Fibroblast of lung (primary cell): ENCODE measurements at regions not wholly inside any gene's neighbourhood (a gene's known extent, or its start where the extent isn't known, plus 50 kb on each side); places are given as distances from the start of the nearest gene placed in this dataset.

Source experiments
- DNase-seq, 2 donors: peaks; one replicate each; pipeline versions ENCODE4 v3.0.0 to v3.0.0-alpha.2; 2010; ENCODE audit warnings: low read depth in 2 of 2
- H2AFZ ChIP-seq: 2 replicates; pipeline ENCODE4 v1.5.1; 2012; ENCODE audit warnings: low read length, control low read depth, inconsistent platforms
- H3K27ac ChIP-seq: 2 replicates; pipeline ENCODE4 v1.5.1; 2011; ENCODE audit warnings: low read length, control low read depth; ENCODE audit not compliant: insufficient read depth
- H3K27me3 ChIP-seq: 2 replicates; pipeline ENCODE4 v1.5.1; 2011; ENCODE audit warnings: mild to moderate bottlenecking, low read length; ENCODE audit not compliant: control insufficient read depth, insufficient read depth
- H3K36me3 ChIP-seq: 2 replicates; pipeline ENCODE4 v1.5.1; 2011; ENCODE audit warnings: low read length; ENCODE audit not compliant: control insufficient read depth, insufficient read depth
- H3K4me1 ChIP-seq: 2 replicates; pipeline ENCODE4 v1.5.1; 2011; ENCODE audit warnings: low read length; ENCODE audit not compliant: control insufficient read depth, insufficient read depth; ENCODE audit errors: extremely low read depth
- H3K4me2 ChIP-seq: 2 replicates; pipeline ENCODE4 v1.5.1; 2011; ENCODE audit warnings: low read length, control low read depth; ENCODE audit not compliant: insufficient read depth; ENCODE audit errors: extremely low read depth
- H3K4me3 ChIP-seq, 4 experiments: fragments of 200-600 bp in 1 of 4; sonication (generic) in 1 of 4; replicated peaks in 1 of 4; 2 replicates each; pipeline ENCODE4 v1.5.1; 2011 to 2016; ENCODE audit warnings: low read length in 4 of 4, low read depth in 3 of 4, mild to moderate bottlenecking in 3 of 4, control low read depth in 2 of 4, inconsistent platforms in 1 of 4, mixed read lengths in 1 of 4; ENCODE audit not compliant: insufficient read depth in 1 of 4; ENCODE audit errors: control extremely low read depth in 1 of 4
- H3K79me2 ChIP-seq: 2 replicates; pipeline ENCODE4 v1.5.1; 2012; ENCODE audit warnings: mild to moderate bottlenecking, low read length, inconsistent platforms; ENCODE audit not compliant: control insufficient read depth, insufficient read depth
- H3K9ac ChIP-seq: 2 replicates; pipeline ENCODE4 v1.5.1; 2011; ENCODE audit warnings: mild to moderate bottlenecking, low read length, control low read depth; ENCODE audit not compliant: insufficient read depth
- H3K9me3 ChIP-seq: 2 replicates; pipeline ENCODE4 v1.5.1; 2012; ENCODE audit warnings: low read depth, low read length; ENCODE audit not compliant: control insufficient read depth, insufficient read depth
- H4K20me1 ChIP-seq: 2 replicates; pipeline ENCODE4 v1.5.1; 2011; ENCODE audit warnings: low read length; ENCODE audit not compliant: control insufficient read depth, insufficient read depth; ENCODE audit errors: extremely low read depth
- EZH2 ChIP-seq: IDR thresholded peaks from 2 replicates; pipeline ENCODE4 v1.5.1; 2012; ENCODE audit warnings: low read length, control low read depth, mild to moderate bottlenecking; ENCODE audit errors: missing control alignments
- TF ChIP-seq, protein P1 (sequence below), 2 donors: IDR thresholded peaks in 1 of 2; conservative IDR thresholded peaks in 1 of 2; 1 replicate in 1 of 2; 2 replicates in 1 of 2; pipeline ENCODE4 v1.5.1; 2011 to 2012; ENCODE audit warnings: low read length in 2 of 2, control low read depth in 1 of 2, inconsistent platforms in 1 of 2, low read depth in 1 of 2, mild to moderate bottlenecking in 1 of 2

DNA sequence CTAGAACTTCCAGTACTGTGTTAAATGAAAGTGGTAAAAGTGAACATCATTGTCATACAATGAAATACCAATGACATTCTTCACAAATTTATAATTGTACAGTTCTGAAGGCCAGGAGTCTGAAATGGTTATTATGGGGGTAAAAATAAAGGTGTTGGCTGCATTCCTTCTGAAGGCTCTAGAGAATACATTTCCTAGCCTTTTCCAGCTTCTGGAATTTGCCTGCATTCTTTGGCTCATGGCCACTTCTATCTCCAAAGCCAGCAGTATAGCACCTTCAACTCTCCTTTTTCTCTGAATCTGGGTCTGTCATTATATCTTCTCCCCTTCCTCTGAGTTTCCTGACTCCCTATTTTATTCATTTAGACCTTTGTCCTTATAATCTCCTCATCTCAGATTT, 1232.7 kb upstream of the TENM4 start:
- no peaks in the 10 kb centered on the region for H3K4me1 ChIP-seq
- H3K27ac ChIP-seq = no peak overlapping the region
- H3K36me3 ChIP-seq = no peaks in the 10 kb centered on the region
- no peak overlapping the region for H2AFZ ChIP-seq
- no peak overlapping the region for H3K4me3 ChIP-seq
- H4K20me1 ChIP-seq = no peaks in the 10 kb centered on the region
- H3K9ac ChIP-seq = no peak overlapping the region
- no peaks in the 10 kb centered on the region for H3K79me2 ChIP-seq
- H3K27me3 ChIP-seq = no peaks in the 10 kb centered on the region
- H3K9me3 ChIP-seq = no peaks in the 10 kb centered on the region
- no peak overlapping the region for H3K4me2 ChIP-seq
- no peak for DNase-seq
- TF ChIP-seq, protein P1, sequence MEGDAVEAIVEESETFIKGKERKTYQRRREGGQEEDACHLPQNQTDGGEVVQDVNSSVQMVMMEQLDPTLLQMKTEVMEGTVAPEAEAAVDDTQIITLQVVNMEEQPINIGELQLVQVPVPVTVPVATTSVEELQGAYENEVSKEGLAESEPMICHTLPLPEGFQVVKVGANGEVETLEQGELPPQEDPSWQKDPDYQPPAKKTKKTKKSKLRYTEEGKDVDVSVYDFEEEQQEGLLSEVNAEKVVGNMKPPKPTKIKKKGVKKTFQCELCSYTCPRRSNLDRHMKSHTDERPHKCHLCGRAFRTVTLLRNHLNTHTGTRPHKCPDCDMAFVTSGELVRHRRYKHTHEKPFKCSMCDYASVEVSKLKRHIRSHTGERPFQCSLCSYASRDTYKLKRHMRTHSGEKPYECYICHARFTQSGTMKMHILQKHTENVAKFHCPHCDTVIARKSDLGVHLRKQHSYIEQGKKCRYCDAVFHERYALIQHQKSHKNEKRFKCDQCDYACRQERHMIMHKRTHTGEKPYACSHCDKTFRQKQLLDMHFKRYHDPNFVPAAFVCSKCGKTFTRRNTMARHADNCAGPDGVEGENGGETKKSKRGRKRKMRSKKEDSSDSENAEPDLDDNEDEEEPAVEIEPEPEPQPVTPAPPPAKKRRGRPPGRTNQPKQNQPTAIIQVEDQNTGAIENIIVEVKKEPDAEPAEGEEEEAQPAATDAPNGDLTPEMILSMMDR (conservative IDR thresholded peaks at IDR 0.05 in 1 of 2, IDR thresholded peaks at IDR 0.05 in 1 of 2; ENCODE audit: low read depth in 1 of 2, low read length in 2 of 2) = no peak
- TF ChIP-seq EZH2 = no peak

DNA sequence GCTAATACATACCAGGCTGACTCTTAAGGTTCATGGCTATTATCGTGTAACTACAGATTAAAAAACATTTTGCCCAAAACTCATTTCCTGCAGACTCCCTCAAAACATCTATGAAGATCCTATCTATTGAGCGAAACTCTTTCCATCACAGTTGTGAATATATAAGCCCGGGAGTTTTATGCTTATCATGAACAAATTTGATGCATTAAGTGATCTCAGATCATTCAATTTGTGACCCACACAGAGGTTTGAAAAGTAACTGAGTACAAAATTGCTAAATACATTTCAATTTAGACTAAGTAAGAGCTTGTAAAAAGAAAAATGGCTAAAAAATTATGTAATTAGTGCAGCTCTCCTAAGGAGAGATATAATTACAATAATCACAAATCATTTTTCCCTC, 1228.8 kb upstream of the TENM4 start:
- no peak overlapping the region for H3K9ac ChIP-seq
- H2AFZ ChIP-seq = no peak overlapping the region
- H3K4me3 ChIP-seq = no peak overlapping the region
- H3K9me3 ChIP-seq = no peaks in the 10 kb centered on the region
- no peaks in the 10 kb centered on the region for H3K27me3 ChIP-seq
- no peak for DNase-seq
- H4K20me1 ChIP-seq = no peaks in the 10 kb centered on the region
- no peak overlapping the region for H3K4me2 ChIP-seq
- no peaks in the 10 kb centered on the region for H3K79me2 ChIP-seq
- TF ChIP-seq, protein P1 (conservative IDR thresholded peaks at IDR 0.05 in 1 of 2, IDR thresholded peaks at IDR 0.05 in 1 of 2; ENCODE audit: low read depth in 1 of 2, low read length in 2 of 2) = no peak
- no peak for TF ChIP-seq EZH2
- no peaks in the 10 kb centered on the region for H3K36me3 ChIP-seq
- no peaks in the 10 kb centered on the region for H3K4me1 ChIP-seq
- H3K27ac ChIP-seq = no peak overlapping the region

DNA sequence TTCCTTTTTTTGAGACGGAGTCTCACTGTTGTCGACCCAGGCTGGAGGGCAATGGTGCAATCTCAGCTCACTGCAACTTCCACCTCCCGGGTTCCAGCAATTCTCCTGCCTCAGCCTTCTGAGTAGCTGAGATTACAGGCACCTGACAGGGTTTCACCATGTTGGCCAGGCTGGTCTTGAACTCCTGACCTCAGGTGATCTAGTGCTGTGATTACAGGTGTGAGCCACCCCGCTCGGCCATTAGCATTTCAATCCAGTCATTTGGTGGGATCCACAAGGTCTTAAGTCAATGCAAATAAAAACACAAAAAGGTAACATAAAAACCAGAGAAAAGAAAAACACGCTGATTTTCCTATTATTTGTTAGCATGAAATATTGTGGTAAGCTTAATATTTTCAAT, 1227.2 kb upstream of the TENM4 start:
- Histone ChIP-seq H3K4me2 (no peak overlapping the region), H3K9ac (no peak overlapping the region), H3K27me3 (no peaks in the 10 kb centered on the region), H3K4me1 (no peaks in the 10 kb centered on the region), H4K20me1 (no peaks in the 10 kb centered on the region), H3K79me2 (no peaks in the 10 kb centered on the region), H3K9me3 (no peaks in the 10 kb centered on the region), H3K4me3 (no peak overlapping the region), H3K36me3 (no peaks in the 10 kb centered on the region), H3K27ac (no peak overlapping the region), H2AFZ (no peak overlapping the region)
- TF ChIP-seq, protein P1 (conservative IDR thresholded peaks at IDR 0.05 in 1 of 2, IDR thresholded peaks at IDR 0.05 in 1 of 2; ENCODE audit: low read depth in 1 of 2, low read length in 2 of 2) = no peak
- no peak for TF ChIP-seq EZH2
- DNase-seq = no peak
